22Rv1 (cell line): ENCODE measurements at regions not wholly inside any gene's neighbourhood (a gene's known extent, or its start where the extent isn't known, plus 50 kb on each side); places are given as distances from the start of the nearest gene placed in this dataset.

Experiments used
- CTCF ChIP-seq: fragments of 450-650 bp; IDR thresholded peaks from 2 replicates; pipeline ENCODE4 v1.5.1; 2017; ENCODE audit warnings: mild to moderate bottlenecking
- ZFX ChIP-seq: fragments of 450-650 bp; IDR thresholded peaks from 2 replicates; pipeline ENCODE4 v1.6.1; 2017; ENCODE audit warnings: antibody characterized with exemption, borderline replicate concordance

- no peak for TF ChIP-seq CTCF
- TF ChIP-seq ZFX, result no peak
Observed at GRCh38 chr20:22074635-22075034, 369.2 kb downstream of the PAX1 start.
